Osteocyte (in vitro differentiated cells): ENCODE measurements at regions not wholly inside any gene's neighbourhood (a gene's known extent, or its start where the extent isn't known, plus 50 kb on each side); places are given as distances from the start of the nearest gene placed in this dataset.

Source experiments
- DNase-seq: peaks from one replicate; pipeline ENCODE4 v3.0.0; 2021; ENCODE audit warnings: mixed read lengths; ENCODE audit not compliant: unreplicated experiment; ENCODE audit errors: extremely low spot score
- H3K27ac Mint-ChIP-seq: one replicate; pipeline ENCODE4 v1.8.0; 2021; ENCODE audit warnings: mild to moderate bottlenecking, mixed read lengths; ENCODE audit not compliant: unreplicated experiment
- H3K27me3 Mint-ChIP-seq: one replicate; pipeline ENCODE4 v1.8.0; 2021; ENCODE audit warnings: mixed read lengths; ENCODE audit not compliant: unreplicated experiment
- H3K36me3 Mint-ChIP-seq: one replicate; pipeline ENCODE4 v1.8.0; 2021; ENCODE audit warnings: mixed read lengths; ENCODE audit not compliant: unreplicated experiment
- H3K4me1 Mint-ChIP-seq: one replicate; pipeline ENCODE4 v1.8.0; 2021; ENCODE audit warnings: mixed read lengths; ENCODE audit not compliant: unreplicated experiment
- H3K4me3 Mint-ChIP-seq: one replicate; pipeline ENCODE4 v1.8.0; 2021; ENCODE audit warnings: mild to moderate bottlenecking, moderate library complexity, mixed read lengths; ENCODE audit not compliant: unreplicated experiment
- H3K9me3 Mint-ChIP-seq: one replicate; pipeline ENCODE4 v1.8.0; 2021; ENCODE audit warnings: mixed read lengths; ENCODE audit not compliant: unreplicated experiment
- CTCF ChIP-seq: fragments of 200-600 bp; sonication (generic); IDR thresholded peaks from 2 replicates; pipeline ENCODE4 v1.5.0; 2021; ENCODE audit warnings: antibody characterized with exemption, mild to moderate bottlenecking, moderate library complexity

GRCh38 chr4:153906231-153906630 is 117.3 kb upstream of the SFRP2 start:
- H3K9me3 Mint-ChIP-seq, result no peaks in the 10 kb centered on the region
- DNase-seq, result no peak
- H3K27ac Mint-ChIP-seq, result no peak overlapping the region
- no peaks in the 10 kb centered on the region for H3K36me3 Mint-ChIP-seq
- no peaks in the 10 kb centered on the region for H3K4me1 Mint-ChIP-seq
- no peak for TF ChIP-seq CTCF
- peaks cover 35% of the 10 kb centered on the region for H3K27me3 Mint-ChIP-seq
- H3K4me3 Mint-ChIP-seq, result no peak overlapping the region

- H3K36me3 Mint-ChIP-seq, result no peaks in the 10 kb centered on the region
- no peaks in the 10 kb centered on the region for H3K9me3 Mint-ChIP-seq
- peaks cover 32% of the 10 kb centered on the region for H3K27me3 Mint-ChIP-seq
Observed at GRCh38 chr4:153905231-153905630, 116.3 kb upstream of the SFRP2 start.

GRCh38 chr4:153904011-153904410 is 115.1 kb upstream of the SFRP2 start:
- Mint-ChIP-seq H3K4me3 (no peak overlapping the region), H3K27me3 (peaks cover 26% of the 10 kb centered on the region), H3K27ac (no peak overlapping the region), H3K9me3 (no peaks in the 10 kb centered on the region), H3K36me3 (no peaks in the 10 kb centered on the region), H3K4me1 (no peaks in the 10 kb centered on the region)
- DNase-seq, result no peak
- no peak for TF ChIP-seq CTCF

More at GRCh38 chr4:153905231-153905630, 116.3 kb upstream of the SFRP2 start:
- TF ChIP-seq CTCF, result no peak
- no peak for DNase-seq
- Mint-ChIP-seq H3K27ac (no peak overlapping the region), H3K4me1 (no peaks in the 10 kb centered on the region), H3K4me3 (no peak overlapping the region)

- Mint-ChIP-seq H3K4me3 (no peak overlapping the region), H3K27me3 (peaks cover 26% of the 10 kb centered on the region), H3K36me3 (no peaks in the 10 kb centered on the region), H3K27ac (no peak overlapping the region), H3K4me1 (no peaks in the 10 kb centered on the region), H3K9me3 (no peaks in the 10 kb centered on the region)
- DNase-seq, result no peak
- no peak for TF ChIP-seq CTCF
Observed at GRCh38 chr4:153901220-153901619, 112.3 kb upstream of the SFRP2 start.

- TF ChIP-seq CTCF, result no peak
- DNase-seq, result no peak
- peaks cover 25% of the 10 kb centered on the region for H3K27me3 Mint-ChIP-seq
- H3K27ac Mint-ChIP-seq, result no peak overlapping the region
- H3K4me3 Mint-ChIP-seq, result no peak overlapping the region
- no peaks in the 10 kb centered on the region for H3K4me1 Mint-ChIP-seq
- no peaks in the 10 kb centered on the region for H3K36me3 Mint-ChIP-seq
- no peaks in the 10 kb centered on the region for H3K9me3 Mint-ChIP-seq
Observed at GRCh38 chr4:153900426-153900825, 111.5 kb upstream of the SFRP2 start.
